K562 (cell line): ENCODE measurements at regions not wholly inside any gene's neighbourhood (a gene's known extent, or its start where the extent isn't known, plus 50 kb on each side); places are given as distances from the start of the nearest gene placed in this dataset.

Source experiments
- ATAC-seq: fragments of 200-7000 bp; cut with Tn5 transposase; 3 replicates; pipeline ENCODE4 v1.9.1; 2020; ENCODE audit warnings: moderate library complexity
- BruUV-seq: library from RNA; stranded (reverse); fragments of 400-500 nt; replicated peaks from 2 replicates; lab custom pipeline; 2021; lab: Mats Ljungman, UMichigan
- CTCF ChIA-PET: fragments of 300-600 bp; formaldehyde crosslinking; extraction: SDS; loops from one replicate; lab custom pipeline; 2021; ENCODE audit warnings: low intra/inter-chr PET ratio; lab: Yijun Ruan, JAX
- POLR2A ChIA-PET: fragments of 300-600, 350-650 bp; sonication (Branson Sonifier 250); formaldehyde crosslinking; extraction: SDS; loops from one replicate; lab custom pipeline; 2021; ENCODE audit warnings: antibody characterized with exemption, inconsistent platforms; lab: Yijun Ruan, JAX
- DNase-seq, 4 experiments: peaks; one replicate each; pipeline versions ENCODE4 v3.0.0 to v3.0.0-alpha.2; 2011 to 2018; ENCODE audit warnings: low spot score in 3 of 4, mixed read lengths in 3 of 4; ENCODE audit errors: extremely low read depth in 1 of 4
- FAIRE-seq: peaks from 2 replicates; lab custom pipeline; 2011; peaks lifted over from hg19 to GRCh38; lab: Jason Lieb, UNC
- H2AFZ ChIP-seq: 2 replicates; pipeline ENCODE4 v1.6.0; 2011; ENCODE audit warnings: low read depth, low read length, control low read depth, inconsistent platforms
- H3K27ac ChIP-seq: fragments of 200-600 bp; 3 replicates; pipeline ENCODE4 v1.8.0; 2011; ENCODE audit warnings: low read depth, mild to moderate bottlenecking, control low read depth, inconsistent platforms, low read length, moderate library complexity, mixed read lengths; ENCODE audit errors: extremely low read depth
- H3K27me3 ChIP-seq, 2 experiments: fragments of 300-600 bp in 1 of 2; 2 replicates in 1 of 2; 3 replicates in 1 of 2; pipeline versions ENCODE4 v1.6.0 to v1.8.0; 2011; ENCODE audit warnings: inconsistent platforms in 2 of 2, low read length in 2 of 2, mild to moderate bottlenecking in 1 of 2, mixed read lengths in 1 of 2, moderate library complexity in 1 of 2; ENCODE audit not compliant: control insufficient read depth in 2 of 2, insufficient read depth in 2 of 2
- H3K36me3 ChIP-seq: fragments of 300-600 bp; 3 replicates; pipeline ENCODE4 v1.8.0; 2011; ENCODE audit warnings: mild to moderate bottlenecking, low read length, inconsistent platforms; ENCODE audit not compliant: control insufficient read depth, insufficient read depth
- H3K4me1 ChIP-seq, 2 experiments: fragments of 200-600 bp in 1 of 2; replicated peaks in 1 of 2; 2 replicates in 1 of 2; 3 replicates in 1 of 2; pipeline versions ENCODE4 v1.5.1 to v1.8.0; 2011; ENCODE audit warnings: inconsistent platforms in 2 of 2, low read length in 2 of 2, mild to moderate bottlenecking in 1 of 2, mixed read lengths in 1 of 2, moderate library complexity in 1 of 2; ENCODE audit not compliant: control insufficient read depth in 2 of 2, insufficient read depth in 2 of 2
- H3K4me2 ChIP-seq: 2 replicates; pipeline ENCODE4 v1.6.1; 2011; ENCODE audit warnings: low read length, control low read depth, inconsistent platforms, mixed read lengths; ENCODE audit not compliant: insufficient read depth
- H3K4me3 ChIP-seq: fragments of 200-600 bp; sonication (generic), shearing (Covaris generic); 2 replicates; pipeline ENCODE4 v1.5.1; 2016; ENCODE audit warnings: control low read depth, inconsistent platforms
- H3K79me2 ChIP-seq: fragments of 200-600 bp; 3 replicates; pipeline ENCODE4 v1.8.0; 2011; ENCODE audit warnings: low read length, inconsistent platforms; ENCODE audit not compliant: control insufficient read depth, insufficient read depth
- H3K9ac ChIP-seq, 2 experiments: 2 replicates each; pipeline versions ENCODE4 v1.6.0 to v1.6.1; 2011; ENCODE audit warnings: low read depth in 2 of 2, low read length in 2 of 2, control low read depth in 1 of 2, inconsistent platforms in 1 of 2, mild to moderate bottlenecking in 1 of 2, mixed read lengths in 1 of 2; ENCODE audit not compliant: insufficient read depth in 1 of 2
- H3K9me1 ChIP-seq: one replicate; pipeline ENCODE4 v1.6.0; 2011; ENCODE audit warnings: inconsistent platforms, mild to moderate bottlenecking, low read length, moderate library complexity; ENCODE audit not compliant: control insufficient read depth, insufficient read depth
- H3K9me3 ChIP-seq: replicated peaks from 2 replicates; pipeline ENCODE4 v1.5.1; 2011; ENCODE audit warnings: low read depth, low read length, inconsistent platforms; ENCODE audit not compliant: control insufficient read depth, insufficient read depth
- H4K20me1 ChIP-seq: replicated peaks from 2 replicates; pipeline ENCODE4 v1.6.1; 2011; ENCODE audit warnings: low read length, inconsistent platforms, mixed read lengths; ENCODE audit not compliant: control insufficient read depth, insufficient read depth
- ASH1L ChIP-seq: fragments of 450-650 bp; IDR thresholded peaks from 2 replicates; pipeline ENCODE4 v1.6.1; 2018; ENCODE audit warnings: borderline replicate concordance, mild to moderate bottlenecking, low read depth; ENCODE audit not compliant: partially characterized antibody
- ATF2 ChIP-seq: sonication (generic); formaldehyde crosslinking; IDR thresholded peaks from 2 replicates; pipeline ENCODE4 v1.8.1; 2022; ENCODE audit warnings: missing genetic modification reagents
- CHD4 ChIP-seq: fragments of 200-600 bp; sonication (generic); IDR thresholded peaks from 3 replicates; pipeline ENCODE4 v1.6.1; 2012; ENCODE audit warnings: low read depth, mild to moderate bottlenecking, mixed read lengths, low read length, inconsistent platforms; ENCODE audit not compliant: insufficient read depth, insufficient replicate concordance, poor library complexity, severe bottlenecking
- HDAC8 ChIP-seq: fragments of 450-650 bp; IDR thresholded peaks from 2 replicates; pipeline ENCODE4 v1.6.1; 2016; ENCODE audit warnings: mild to moderate bottlenecking, missing genetic modification characterization, moderate library complexity, missing compliant biosample characterization
- JUNB ChIP-seq: fragments of 450-650 bp; formaldehyde crosslinking; conservative IDR thresholded peaks from 2 replicates; pipeline ENCODE4 v1.4.0; 2020; ENCODE audit warnings: mild to moderate bottlenecking
- MBD1 ChIP-seq: fragments of 250-450 bp; sonication (Bioruptor Pico); IDR thresholded peaks from 2 replicates; pipeline ENCODE4 v1.8.0; 2022; ENCODE audit warnings: inconsistent platforms
- MLLT1 ChIP-seq, 2 experiments: fragments of 450-650 bp; IDR thresholded peaks; 2 replicates each; pipeline ENCODE4 v1.6.1; 2016
- POLR2H ChIP-seq: IDR thresholded peaks from 2 replicates; pipeline ENCODE4 v1.6.1; 2016; ENCODE audit warnings: missing genetic modification characterization, low read depth, mild to moderate bottlenecking, control low read depth, missing compliant biosample characterization, moderate library complexity
- RBFOX2 ChIP-seq: fragments of 200-400 bp; formaldehyde crosslinking; IDR thresholded peaks from 2 replicates; pipeline ENCODE4 v1.6.1; 2017; ENCODE audit warnings: low read depth, mild to moderate bottlenecking, low read length, moderate library complexity
- SAFB2 ChIP-seq: fragments of 200-400 bp; formaldehyde crosslinking; IDR thresholded peaks from 2 replicates; pipeline ENCODE4 v1.6.1; 2018; ENCODE audit warnings: borderline replicate concordance, low read length, low read depth, moderate library complexity; ENCODE audit not compliant: severe bottlenecking
- TAL1 ChIP-seq: fragments of 450-650 bp; IDR thresholded peaks from 2 replicates; pipeline ENCODE4 v1.6.1; 2016; ENCODE audit warnings: mild to moderate bottlenecking
- TBL1XR1 ChIP-seq, 2 experiments: IDR thresholded peaks; 2 replicates each; pipeline ENCODE4 v1.6.1; 2012; ENCODE audit warnings: improper control_type of control experiment in 2 of 2, low read length in 2 of 2, mild to moderate bottlenecking in 1 of 2
- THRAP3 ChIP-seq: fragments of 450-650 bp; IDR thresholded peaks from 2 replicates; pipeline ENCODE4 v1.6.1; 2016; ENCODE audit warnings: mild to moderate bottlenecking, inconsistent platforms, borderline replicate concordance
- TSC22D4 ChIP-seq: fragments of 450-650 bp; IDR thresholded peaks from 2 replicates; pipeline ENCODE4 v1.6.1; 2016; ENCODE audit warnings: missing genetic modification characterization, missing biosample characterization, control low read depth
- ZNF507 ChIP-seq: conservative IDR thresholded peaks from 2 replicates; pipeline ENCODE4 v1.6.1; 2017; ENCODE audit warnings: missing genetic modification characterization, missing compliant biosample characterization
- ZNF668 ChIP-seq: fragments of 250-450 bp; sonication (Bioruptor Pico); IDR thresholded peaks from 2 replicates; pipeline ENCODE4 v1.8.0; 2022; ENCODE audit warnings: mild to moderate bottlenecking, inconsistent platforms
- WGBS: fragments of 100-300 bp; shearing (Covaris generic); methylation state at CpG from one replicate; pipeline ENCODE4 v1.1.6; 2016; ENCODE audit warnings: low coverage, mixed read lengths; ENCODE audit not compliant: insufficient coverage; ENCODE audit errors: missing lambda C conversion rate; 5-methylcytosine and 5-hydroxymethylcytosine counted together
- in situ Hi-C: fragments of 300-500 bp; cut with MboI; formaldehyde crosslinking; loops from 4 replicates; pipeline ENCODE4 v1.15.0; 2018; ENCODE audit warnings: inconsistent platforms, mixed read lengths
- intact Hi-C: fragments of 100-400 bp; cut with micrococcal nuclease; formaldehyde crosslinking; loops from 2 replicates; pipeline ENCODE4 v1.14.2; 2022

- no peak for TF ChIP-seq SAFB2
- TF ChIP-seq, all 486 proteins: peak for 31
Observed at GRCh38 chr16:7990626-7991260, 599.6 kb downstream of the TMEM114 start (continued).

- no peaks in the 10 kb centered on the region for H3K9me3 ChIP-seq
- CTCF ChIA-PET = no interaction called here
- FAIRE-seq = no peak
- H3K4me1 ChIP-seq = no peaks in the 10 kb centered on the region
- no peak overlapping the region for H3K4me3 ChIP-seq
- H3K27me3 ChIP-seq = no peaks in the 10 kb centered on the region
- no peak for ATAC-seq
- H3K9me1 ChIP-seq = no peaks in the 10 kb centered on the region
- no peak for DNase-seq
- in situ Hi-C loops = no loop called here
- H3K4me2 ChIP-seq = no peak overlapping the region
- H3K36me3 ChIP-seq = peaks cover 93% of the 10 kb centered on the region
- H3K79me2 ChIP-seq = peaks cover 21% of the 10 kb centered on the region
- no peak overlapping the region for H3K9ac ChIP-seq
- POLR2A ChIA-PET = no interaction called here
- no peaks in the 10 kb centered on the region for H4K20me1 ChIP-seq
- intact Hi-C loops = no loop called here
- no peak overlapping the region for H2AFZ ChIP-seq
- WGBS = 91% methylated on average over 2 of the region's 3 CpGs
- BruUV-seq = no TSS peak
- H3K27ac ChIP-seq = no peak overlapping the region
- TF ChIP-seq HDAC8 (tag) (no peak), THRAP3 (no peak), TSC22D4 (tag) (no peak), MLLT1 (IDR thresholded peaks at IDR 0.05) (no peak), RBFOX2 (no peak), ZNF507 (tag) (no peak), TAL1 (no peak), CHD4 (no peak), JUNB (CRISPR knock-in tag) (no peak), MBD1 (CRISPR knock-in tag) (no peak), POLR2H (tag) (no peak), ATF2 (no peak), ZNF668 (CRISPR knock-in tag) (no peak), TBL1XR1 (IDR thresholded peaks at IDR 0.05; ENCODE audit: low read length in 2 of 2) (no peak), ASH1L (no peak)
Observed at GRCh38 chr16:7983676-7984075, 606.6 kb downstream of the TMEM114 start.
